ENCODE measurements at regions not wholly inside any gene's neighbourhood (a gene's known extent, or its start where the extent isn't known, plus 50 kb on each side); places are given as distances from the start of the nearest gene placed in this dataset.

DNA sequence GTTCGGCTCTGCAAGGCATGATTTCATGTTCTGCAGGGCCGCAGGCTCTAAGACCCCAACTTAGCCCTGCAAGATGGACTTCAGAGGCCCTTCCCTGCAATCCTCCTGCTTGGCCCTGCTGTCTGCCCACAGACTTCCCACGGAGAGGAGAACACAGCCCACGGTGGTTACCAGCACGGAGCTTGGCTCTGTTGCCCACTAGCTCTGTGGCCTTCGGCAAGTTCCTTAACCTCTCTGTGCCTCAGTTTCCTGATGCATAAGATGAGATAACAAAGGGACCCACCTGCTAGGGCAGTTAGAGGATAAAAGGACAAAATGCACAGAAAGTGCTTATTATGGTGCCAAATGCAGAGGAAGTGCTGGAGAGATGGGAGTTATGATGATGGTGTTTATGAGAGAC lies 200.4 kb downstream of the HUNK start:
- TF ChIP-seq EP300 (IDR thresholded peaks at IDR 0.05) (no peak), USF2 (IDR thresholded peaks at IDR 0.05) (no peak), CTCF (IDR thresholded peaks at IDR 0.05) (no peak)

All from A549 (cell line).